GM21576 (cell line): ENCODE measurements at regions not wholly inside any gene's neighbourhood (a gene's known extent, or its start where the extent isn't known, plus 50 kb on each side); places are given as distances from the start of the nearest gene placed in this dataset.
"Not testable (repeated sequence)": the region's sequence is repeated elsewhere in the genome, so short reads cannot be mapped to it uniquely, and the experiment has no call there.

Experiments used
- ATAC-seq: cut with Tn5 transposase; IDR thresholded peaks from one replicate; pipeline ENCODE4 v1.9.1; 2021; ENCODE audit warnings: mild to moderate bottlenecking, moderate library complexity; ENCODE audit not compliant: unreplicated experiment

DNA sequence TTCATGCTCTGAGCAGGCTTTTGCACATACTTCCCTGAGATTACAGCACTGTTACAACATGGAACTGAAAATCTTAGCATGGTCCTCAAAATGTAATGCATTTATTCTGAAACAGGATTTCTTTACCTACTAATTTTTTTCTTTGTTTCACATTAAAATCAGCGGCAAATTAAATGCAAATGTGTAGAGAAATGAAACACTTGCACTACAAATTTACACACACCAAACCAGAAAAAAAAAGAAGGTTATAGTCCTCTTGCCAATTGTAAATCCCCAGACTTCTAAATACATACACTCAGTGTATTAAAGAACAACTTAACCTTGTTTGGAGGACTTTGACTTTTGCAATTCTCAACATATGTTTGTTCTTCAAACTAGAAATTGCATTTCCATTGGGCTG is 210.9 kb upstream of the TBX18 start:
- no peak for ATAC-seq

- no peak for ATAC-seq
Measured at GRCh38 chr6:84973606-84974005, 209.2 kb upstream of the TBX18 start.

- ATAC-seq = no peak
Measured at GRCh38 chr6:84967965-84968364, 203.6 kb upstream of the TBX18 start.

DNA sequence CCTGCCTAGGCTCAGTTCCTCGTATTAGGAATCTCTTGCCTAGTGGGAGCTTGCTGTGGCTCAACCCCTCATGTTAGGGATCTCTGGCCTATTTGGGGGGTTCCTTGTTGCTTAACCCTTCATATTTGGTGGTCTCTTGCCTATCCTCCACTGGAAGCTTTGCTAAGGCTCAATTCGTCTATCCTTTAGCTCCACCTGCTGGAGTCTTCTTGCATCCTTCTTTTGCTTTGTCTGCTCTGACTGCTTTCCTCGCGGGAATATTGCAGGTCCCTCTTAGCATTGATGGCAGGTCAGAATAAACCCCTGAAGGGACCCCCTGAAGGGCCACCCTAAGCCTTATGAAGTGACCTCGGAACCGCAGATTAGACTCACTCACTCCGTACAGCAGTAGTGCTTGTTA is 203.0 kb upstream of the TBX18 start:
- ATAC-seq = no peak

DNA sequence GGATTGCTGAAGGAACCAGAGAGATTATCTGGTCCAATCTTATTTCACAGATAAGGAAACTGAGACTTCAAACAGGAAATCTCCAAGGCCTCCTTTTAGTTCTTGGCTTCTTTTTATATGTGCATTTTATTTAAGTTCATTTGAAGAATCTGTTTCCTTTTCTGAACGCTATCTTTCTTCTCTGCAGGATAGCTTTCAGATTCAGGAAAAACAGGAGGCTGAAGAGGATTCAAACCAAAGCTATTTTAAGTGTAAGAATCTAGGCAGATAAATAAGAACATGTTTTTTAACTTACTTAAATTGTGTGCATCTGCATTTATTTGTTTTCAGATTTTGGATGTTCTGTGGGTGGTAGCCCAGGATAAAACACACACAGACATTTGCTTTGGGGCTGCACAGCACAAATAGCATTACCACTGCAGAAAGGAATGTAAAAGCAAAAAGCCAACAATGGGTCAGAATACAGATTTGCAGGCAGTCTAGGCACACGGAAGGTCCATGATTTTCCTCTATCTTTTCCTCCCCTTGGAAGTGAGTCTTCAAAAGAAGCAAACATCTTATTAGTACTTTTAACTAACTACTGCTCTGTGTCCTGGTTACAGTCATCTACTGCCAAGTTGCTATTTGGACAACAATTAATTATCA is 188.8 kb upstream of the TBX18 start:
- no peak for ATAC-seq

DNA sequence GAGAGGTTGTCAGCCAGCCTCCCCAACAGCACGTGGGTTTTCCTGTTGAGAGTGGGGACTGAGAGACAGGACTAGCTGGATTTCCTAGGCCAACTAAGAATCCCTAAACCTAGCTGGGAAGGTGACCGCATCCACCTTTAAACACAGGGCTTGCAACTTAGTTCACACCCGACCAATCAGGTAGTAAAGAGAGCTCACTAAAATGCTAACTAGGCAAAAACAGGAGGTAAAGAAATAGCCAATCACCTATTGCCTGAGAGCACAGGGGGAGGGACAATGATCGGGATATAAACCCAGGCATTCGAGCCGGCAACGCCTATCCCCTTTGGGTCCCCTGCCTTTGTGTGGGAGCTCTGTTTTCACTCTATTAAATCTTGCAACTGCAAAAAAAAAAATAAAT is 180.5 kb upstream of the TBX18 start:
- ATAC-seq = not testable (repeated sequence)

DNA sequence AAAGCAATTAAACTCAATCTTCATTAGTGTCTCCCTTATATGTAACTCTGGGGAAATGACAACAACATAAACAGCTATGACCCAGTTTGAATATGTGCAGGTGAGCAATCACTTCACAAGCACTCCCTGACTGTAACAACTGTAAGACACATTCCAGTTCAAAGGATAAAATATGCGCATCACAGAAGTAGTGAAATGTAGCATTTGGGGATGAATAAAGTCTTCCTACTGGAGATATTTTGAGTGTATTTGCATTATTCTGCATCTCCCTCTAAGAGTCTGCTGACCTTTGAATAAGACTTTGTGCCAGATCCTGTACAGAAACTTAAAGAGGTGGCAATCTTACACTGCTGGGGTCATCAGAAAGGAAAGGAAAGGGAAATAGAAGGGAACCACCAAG is 179.5 kb upstream of the TBX18 start:
- no peak for ATAC-seq

DNA sequence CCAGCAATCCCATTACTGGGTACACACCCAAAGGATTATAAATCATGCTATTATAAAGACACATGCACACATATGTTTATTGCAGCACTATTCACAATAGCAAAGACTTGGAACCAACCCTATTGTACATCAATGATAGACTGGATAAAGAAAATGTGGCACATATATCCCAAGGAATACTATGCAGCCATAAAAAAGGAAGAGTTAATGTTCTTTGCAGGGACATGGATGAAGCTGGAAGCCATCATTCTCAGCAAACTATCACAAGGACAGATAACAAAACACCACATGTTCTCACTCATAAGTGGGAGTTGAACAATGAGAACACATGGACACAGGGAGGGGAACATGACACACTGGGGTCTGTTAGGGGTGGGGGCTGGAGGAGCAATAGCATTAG is 177.2 kb upstream of the TBX18 start:
- not testable (repeated sequence) for ATAC-seq

DNA sequence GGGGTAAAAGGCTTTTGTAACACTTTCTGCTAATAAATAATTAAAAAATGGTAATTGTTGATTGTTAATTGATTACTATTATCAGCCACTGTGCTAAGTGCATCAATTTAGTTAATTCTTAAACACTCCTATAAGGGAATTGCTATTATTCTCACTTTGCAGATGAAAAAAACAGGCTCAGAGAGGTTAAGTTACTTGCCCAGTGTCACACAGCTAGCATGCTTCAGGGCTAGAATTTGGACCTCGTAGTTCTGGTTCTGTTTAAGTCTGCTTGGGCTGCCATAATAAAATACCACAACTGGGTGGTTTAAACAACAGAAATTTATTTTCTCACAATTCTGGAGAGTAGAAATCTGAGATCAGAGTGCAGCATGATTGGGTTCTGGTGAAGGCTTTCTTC is 164.8 kb upstream of the TBX18 start:
- no peak for ATAC-seq

DNA sequence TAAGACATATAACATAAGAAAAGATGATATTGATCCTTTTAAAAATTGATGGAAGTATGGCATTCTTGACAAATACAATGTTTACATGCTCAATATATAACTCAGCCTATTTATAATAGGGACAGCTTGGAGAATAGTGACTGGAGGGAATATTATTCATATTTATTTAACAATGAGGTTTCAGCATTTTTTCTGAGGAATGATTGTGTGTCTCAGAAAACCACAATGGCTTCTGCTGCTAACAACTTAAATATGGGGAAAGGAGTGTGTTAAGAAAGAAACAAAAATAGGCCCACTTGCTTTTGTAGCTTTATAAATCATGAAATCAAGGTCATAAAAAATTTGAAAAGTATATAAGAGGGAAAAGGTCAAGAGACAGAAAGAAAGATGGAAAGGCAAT is 163.2 kb upstream of the TBX18 start:
- ATAC-seq = no peak

DNA sequence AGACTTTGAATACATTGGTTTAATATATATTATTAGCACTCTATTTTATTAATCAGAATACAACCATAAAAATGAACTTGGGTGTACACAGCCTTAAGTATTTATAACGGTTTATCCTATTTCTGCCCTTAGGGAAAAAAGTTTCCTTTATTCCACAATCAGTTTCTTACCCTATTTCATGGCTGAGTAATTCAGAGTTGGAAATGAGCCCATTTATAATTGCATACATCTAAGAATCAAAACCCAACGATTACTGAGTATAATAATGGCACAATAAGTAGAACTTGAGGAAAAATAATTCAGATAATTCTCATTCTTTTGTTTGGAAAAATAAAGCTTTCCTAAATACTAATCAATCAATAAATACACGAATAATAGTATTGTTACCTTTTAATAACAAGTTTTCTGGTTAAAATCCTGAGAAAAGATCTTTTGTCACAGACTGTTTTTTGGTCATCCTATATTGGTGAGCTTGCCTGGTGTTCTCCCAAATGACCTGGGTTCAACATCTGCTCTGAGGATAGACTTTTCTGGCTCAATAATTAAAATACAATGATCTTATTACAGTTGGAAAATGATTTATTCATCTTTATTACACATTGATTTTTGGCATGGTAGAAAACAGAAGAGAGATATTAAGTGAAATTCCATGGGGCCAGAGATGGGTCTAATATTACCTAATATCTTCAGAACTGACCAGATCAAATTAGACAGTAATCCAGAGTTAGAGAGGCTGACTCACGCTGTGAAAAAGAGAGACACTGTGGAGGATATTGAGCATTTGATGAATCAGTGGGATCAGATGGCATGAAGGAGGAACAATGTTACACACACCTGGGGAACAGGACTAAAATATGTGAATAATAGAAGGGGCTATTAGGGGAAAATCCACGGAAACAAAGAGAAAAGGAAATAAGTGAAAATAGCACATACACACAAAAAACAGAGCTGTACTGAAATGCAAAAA is 162.1 kb upstream of the TBX18 start:
- ATAC-seq = no peak

- ATAC-seq = no peak
Measured at GRCh38 chr6:84921891-84922290, 157.5 kb upstream of the TBX18 start.

- no peak for ATAC-seq
Measured at GRCh38 chr6:84920021-84920420, 155.6 kb upstream of the TBX18 start.

GRCh38 chr6:84916704-84917103 is 152.3 kb upstream of the TBX18 start:
- no peak for ATAC-seq

DNA sequence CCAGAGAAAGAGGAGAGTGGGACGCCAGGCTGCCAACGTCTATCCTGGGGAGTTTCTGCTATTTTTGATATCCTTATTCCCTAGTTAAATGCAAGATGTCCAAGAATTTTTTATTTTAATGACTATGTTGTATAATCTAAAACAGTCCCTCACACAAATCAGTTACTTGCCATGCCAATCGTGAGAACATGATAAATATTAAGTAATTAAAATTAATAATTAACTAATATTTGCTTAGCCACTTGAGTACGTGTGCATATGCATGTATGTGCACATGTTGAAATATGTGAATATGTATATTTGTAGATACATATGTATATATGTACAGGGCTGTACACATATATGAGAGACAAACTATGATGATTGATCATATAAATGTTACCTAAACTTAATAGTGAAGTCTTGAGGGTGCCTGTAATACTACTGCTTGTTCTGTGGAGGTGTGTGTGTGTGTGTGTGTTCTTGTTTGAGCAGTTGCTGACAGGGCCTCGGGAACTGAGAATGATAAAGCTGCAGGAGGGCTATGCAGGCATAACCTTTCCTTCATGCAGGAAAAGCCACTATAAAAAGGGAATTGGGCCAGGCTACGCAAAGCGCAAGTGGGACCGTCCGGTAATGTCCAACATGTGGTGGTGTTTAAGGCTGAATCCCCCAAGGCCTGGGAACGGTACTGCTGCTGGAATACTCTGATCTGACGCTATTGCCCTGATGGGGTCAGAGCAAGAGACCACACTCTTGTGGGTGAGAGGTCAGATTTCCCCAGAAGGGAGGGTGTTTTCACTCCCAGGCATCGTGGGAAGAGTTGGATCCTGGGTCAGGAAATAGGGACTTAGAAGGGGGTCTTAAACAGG is 148.3 kb upstream of the TBX18 start:
- no peak for ATAC-seq

DNA sequence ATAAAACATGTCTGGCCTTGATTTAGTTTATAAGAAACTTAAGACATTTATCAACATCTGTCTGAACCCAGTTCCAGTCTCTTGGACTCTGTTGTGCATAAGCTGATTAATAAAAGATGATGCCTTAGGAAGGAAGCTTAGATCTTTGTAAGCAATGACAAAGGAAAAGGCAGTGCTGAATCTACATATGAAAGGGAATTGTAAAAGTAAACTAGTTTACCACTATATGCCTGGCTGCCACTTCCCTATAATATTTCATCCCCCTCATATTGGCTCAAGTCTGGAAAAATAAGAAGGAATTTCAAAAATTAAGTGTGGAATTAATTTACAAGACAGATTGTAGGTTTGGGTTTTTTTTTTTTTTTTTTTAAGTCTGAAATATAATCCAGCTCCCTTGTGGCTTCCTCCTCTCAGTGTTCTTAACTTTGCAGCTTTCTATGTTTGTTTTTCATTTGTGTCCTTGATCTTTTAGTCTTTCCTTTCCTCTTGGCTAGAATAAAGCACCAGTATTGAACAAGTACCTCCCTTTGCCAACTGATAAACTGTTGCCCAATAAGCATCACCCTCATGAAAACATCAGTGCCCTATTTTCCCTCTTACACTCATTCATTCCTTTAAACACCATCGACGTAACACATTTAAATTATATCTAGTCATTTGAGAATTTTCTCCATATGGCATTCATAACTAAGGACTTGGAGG is 146.7 kb upstream of the TBX18 start:
- no peak for ATAC-seq

DNA sequence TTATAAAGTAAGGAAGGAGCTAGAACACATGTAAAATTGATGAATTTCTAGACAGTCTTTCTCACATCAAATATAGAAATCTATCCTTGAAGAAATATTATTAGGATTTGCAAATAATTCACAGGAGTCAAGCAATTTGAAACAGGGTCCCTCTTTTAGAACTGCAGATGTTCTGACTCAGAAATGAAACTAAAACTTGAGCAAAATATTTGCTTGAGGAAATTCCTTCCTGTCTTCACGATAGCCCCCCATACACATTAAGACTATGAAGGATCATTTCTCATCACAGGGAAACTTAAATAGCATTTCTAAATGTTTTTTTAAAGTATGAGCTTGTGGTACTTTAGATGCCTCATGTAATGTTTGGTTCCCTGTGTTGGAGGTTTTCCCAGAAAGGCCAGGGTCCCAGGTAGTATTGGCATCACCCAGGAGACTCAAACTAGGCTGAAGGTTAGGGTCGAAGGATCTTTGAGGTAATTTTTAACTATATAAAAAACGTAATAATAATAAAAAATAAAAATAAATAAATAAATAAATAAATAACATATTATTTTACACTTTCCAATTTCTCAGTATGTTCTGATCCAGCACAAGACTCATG is 144.0 kb upstream of the TBX18 start:
- ATAC-seq = no peak

DNA sequence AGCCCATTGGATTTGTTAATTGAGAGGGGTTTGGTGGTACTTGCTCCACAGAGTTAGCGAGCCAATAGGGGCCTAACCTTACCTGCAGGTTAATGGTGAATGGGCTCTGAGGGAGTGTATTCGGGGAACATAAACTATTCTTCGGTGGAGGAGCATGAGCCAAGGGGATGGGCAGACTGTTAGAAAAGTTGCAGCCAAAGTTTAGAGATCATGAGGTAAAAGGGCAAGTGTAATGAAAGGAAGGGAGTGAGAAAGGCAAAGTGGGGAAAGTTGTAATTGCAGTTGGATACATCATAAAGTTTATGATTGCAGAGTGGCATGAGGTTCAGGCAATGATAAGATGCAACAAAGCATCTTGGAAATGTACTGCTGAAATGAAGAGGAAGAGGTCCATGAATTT is 142.1 kb upstream of the TBX18 start:
- no peak for ATAC-seq

- ATAC-seq = no peak
Measured at GRCh38 chr6:84905823-84906222, 141.4 kb upstream of the TBX18 start.

GRCh38 chr6:84902354-84902928 is 138.0 kb upstream of the TBX18 start:
- no peak for ATAC-seq
